ENCODE measurements at regions not wholly inside any gene's neighbourhood (a gene's known extent, or its start where the extent isn't known, plus 50 kb on each side); places are given as distances from the start of the nearest gene placed in this dataset.
A peak's percentile ranks its signal among the peaks of the same experiment; 100 is the strongest.

DNA sequence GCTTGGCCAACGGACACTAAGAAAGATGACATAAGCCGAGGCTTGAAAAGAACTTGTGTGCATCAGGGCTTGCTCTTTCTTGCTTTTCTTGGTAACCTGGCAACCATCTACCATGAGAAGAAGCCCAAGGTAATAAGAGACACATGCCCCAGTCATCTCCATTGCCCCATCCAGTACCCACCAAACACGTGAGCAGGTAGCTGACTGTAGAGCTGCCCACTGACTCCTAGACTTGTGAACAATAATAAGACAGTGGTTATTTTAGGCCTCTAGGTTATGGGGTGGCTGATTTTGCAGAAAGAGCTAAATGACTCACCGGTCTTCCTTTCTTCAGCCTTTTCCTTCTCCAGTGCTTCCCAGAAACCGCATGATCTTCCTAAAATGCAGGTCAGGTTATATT, 105.0 kb upstream of the JUN start:
- no peaks in the 10 kb centered on the region for H3K79me2 ChIP-seq
- DNase-seq (ENCODE audit: low spot score) = no peak

GRCh38 chr1:58890113-58890512, 106.3 kb upstream of the JUN start:
- TF ChIP-seq CTCF (IDR thresholded peaks at IDR 0.05; ENCODE audit: poor library complexity) = no peak
- no peak for TF ChIP-seq EZH2 (IDR thresholded peaks at IDR 0.05; ENCODE audit: borderline replicate concordance)
- TF ChIP-seq EZH2phosphoT487 (IDR thresholded peaks at IDR 0.05; ENCODE audit: low read depth, severe bottlenecking, unreplicated experiment) = no peak
- H4K20me1 ChIP-seq (ENCODE audit: insufficient read depth, poor library complexity, severe bottlenecking) = no peaks in the 10 kb centered on the region
- no peak overlapping the region for H2AFZ ChIP-seq
- H3K27me3 ChIP-seq = no peaks in the 10 kb centered on the region
- H3K27ac ChIP-seq = peak overlapping the region; percentile 34
- peaks cover 34% of the 10 kb centered on the region for H3K4me1 ChIP-seq (ENCODE audit: insufficient read depth)
- WGBS (ENCODE audit: low lambda C conversion rate, missing lambda C conversion rate) = 100% methylated on average over 3 of the region's 3 CpGs
- no peaks in the 10 kb centered on the region for H3K9me3 ChIP-seq (ENCODE audit: low read depth)
- H3K79me2 ChIP-seq = no peaks in the 10 kb centered on the region
- peak overlapping the region; percentile 16 for H3K4me2 ChIP-seq
- DNase-seq (ENCODE audit: low spot score) = no peak
- no peak overlapping the region for H3K4me3 ChIP-seq
- H3K36me3 ChIP-seq (replicated peaks; ENCODE audit: insufficient read depth, low read depth) = no peaks in the 10 kb centered on the region
- no peaks in the 10 kb centered on the region for H3K9me2 ChIP-seq (replicated peaks; ENCODE audit: insufficient read depth)

More for the DNA sequence above, 105.0 kb upstream of the JUN start:
- TF ChIP-seq CTCF (IDR thresholded peaks at IDR 0.05; ENCODE audit: poor library complexity) (no peak), EZH2 (IDR thresholded peaks at IDR 0.05; ENCODE audit: borderline replicate concordance) (no peak), EZH2phosphoT487 (IDR thresholded peaks at IDR 0.05; ENCODE audit: low read depth, severe bottlenecking, unreplicated experiment) (no peak)
- no peak overlapping the region for H2AFZ ChIP-seq
- H3K27me3 ChIP-seq = no peaks in the 10 kb centered on the region
- 98% methylated on average over 5 of the region's 5 CpGs for WGBS (ENCODE audit: low lambda C conversion rate, missing lambda C conversion rate)
- no peaks in the 10 kb centered on the region for H3K36me3 ChIP-seq (replicated peaks; ENCODE audit: insufficient read depth, low read depth)
- H3K4me1 ChIP-seq (ENCODE audit: insufficient read depth) = peaks cover 43% of the 10 kb centered on the region
- H3K9me2 ChIP-seq (replicated peaks; ENCODE audit: insufficient read depth) = no peaks in the 10 kb centered on the region
- H3K4me2 ChIP-seq = no peak overlapping the region
- no peak overlapping the region for H3K4me3 ChIP-seq
- no peaks in the 10 kb centered on the region for H4K20me1 ChIP-seq (ENCODE audit: insufficient read depth, poor library complexity, severe bottlenecking)
- no peaks in the 10 kb centered on the region for H3K9me3 ChIP-seq (ENCODE audit: low read depth)
- no peak overlapping the region for H3K27ac ChIP-seq

GRCh38 chr1:58890609-58891008, 106.8 kb upstream of the JUN start:
- no peaks in the 10 kb centered on the region for H4K20me1 ChIP-seq (ENCODE audit: insufficient read depth, poor library complexity, severe bottlenecking)
- H2AFZ ChIP-seq = no peak overlapping the region
- WGBS (ENCODE audit: low lambda C conversion rate, missing lambda C conversion rate) = 86% methylated on average over 3 of the region's 3 CpGs
- H3K27me3 ChIP-seq = no peaks in the 10 kb centered on the region
- no peak overlapping the region for H3K4me3 ChIP-seq
- peaks cover 37% of the 10 kb centered on the region for H3K4me1 ChIP-seq (ENCODE audit: insufficient read depth)
- H3K9me3 ChIP-seq (ENCODE audit: low read depth) = no peaks in the 10 kb centered on the region
- H3K27ac ChIP-seq = peak overlapping the region; percentile 34
- H3K79me2 ChIP-seq = no peaks in the 10 kb centered on the region
- TF ChIP-seq EZH2 (IDR thresholded peaks at IDR 0.05; ENCODE audit: borderline replicate concordance) = no peak
- no peak for TF ChIP-seq EZH2phosphoT487 (IDR thresholded peaks at IDR 0.05; ENCODE audit: low read depth, severe bottlenecking, unreplicated experiment)
- TF ChIP-seq CTCF (IDR thresholded peaks at IDR 0.05; ENCODE audit: poor library complexity) = no peak
- H3K4me2 ChIP-seq = peak overlapping the region; percentile 16
- DNase-seq (ENCODE audit: low spot score) = no peak
- no peaks in the 10 kb centered on the region for H3K36me3 ChIP-seq (replicated peaks; ENCODE audit: insufficient read depth, low read depth)
- no peaks in the 10 kb centered on the region for H3K9me2 ChIP-seq (replicated peaks; ENCODE audit: insufficient read depth)

- 92% methylated on average over 2 of the region's 2 CpGs for WGBS (ENCODE audit: low lambda C conversion rate, missing lambda C conversion rate)
- Histone ChIP-seq H4K20me1 (ENCODE audit: insufficient read depth, poor library complexity, severe bottlenecking) (no peaks in the 10 kb centered on the region), H3K9me2 (replicated peaks; ENCODE audit: insufficient read depth) (no peaks in the 10 kb centered on the region), H3K79me2 (no peaks in the 10 kb centered on the region), H3K27me3 (no peaks in the 10 kb centered on the region), H3K36me3 (replicated peaks; ENCODE audit: insufficient read depth, low read depth) (no peaks in the 10 kb centered on the region), H3K4me2 (no peak overlapping the region), H3K4me3 (no peak overlapping the region), H2AFZ (no peak overlapping the region), H3K9me3 (ENCODE audit: low read depth) (no peaks in the 10 kb centered on the region), H3K27ac (no peak overlapping the region), H3K4me1 (ENCODE audit: insufficient read depth) (peaks cover 37% of the 10 kb centered on the region)
- DNase-seq (ENCODE audit: low spot score) = no peak
- no peak for TF ChIP-seq CTCF (IDR thresholded peaks at IDR 0.05; ENCODE audit: poor library complexity)
- no peak for TF ChIP-seq EZH2 (IDR thresholded peaks at IDR 0.05; ENCODE audit: borderline replicate concordance)
- TF ChIP-seq EZH2phosphoT487 (IDR thresholded peaks at IDR 0.05; ENCODE audit: low read depth, severe bottlenecking, unreplicated experiment) = no peak
These were observed 107.5 kb upstream of the JUN start for GRCh38 chr1:58891347-58891746.

Measured in hepatocyte (in vitro differentiated cells).